ENCODE measurements at regions not wholly inside any gene's neighbourhood (a gene's known extent, or its start where the extent isn't known, plus 50 kb on each side); places are given as distances from the start of the nearest gene placed in this dataset.

DNA sequence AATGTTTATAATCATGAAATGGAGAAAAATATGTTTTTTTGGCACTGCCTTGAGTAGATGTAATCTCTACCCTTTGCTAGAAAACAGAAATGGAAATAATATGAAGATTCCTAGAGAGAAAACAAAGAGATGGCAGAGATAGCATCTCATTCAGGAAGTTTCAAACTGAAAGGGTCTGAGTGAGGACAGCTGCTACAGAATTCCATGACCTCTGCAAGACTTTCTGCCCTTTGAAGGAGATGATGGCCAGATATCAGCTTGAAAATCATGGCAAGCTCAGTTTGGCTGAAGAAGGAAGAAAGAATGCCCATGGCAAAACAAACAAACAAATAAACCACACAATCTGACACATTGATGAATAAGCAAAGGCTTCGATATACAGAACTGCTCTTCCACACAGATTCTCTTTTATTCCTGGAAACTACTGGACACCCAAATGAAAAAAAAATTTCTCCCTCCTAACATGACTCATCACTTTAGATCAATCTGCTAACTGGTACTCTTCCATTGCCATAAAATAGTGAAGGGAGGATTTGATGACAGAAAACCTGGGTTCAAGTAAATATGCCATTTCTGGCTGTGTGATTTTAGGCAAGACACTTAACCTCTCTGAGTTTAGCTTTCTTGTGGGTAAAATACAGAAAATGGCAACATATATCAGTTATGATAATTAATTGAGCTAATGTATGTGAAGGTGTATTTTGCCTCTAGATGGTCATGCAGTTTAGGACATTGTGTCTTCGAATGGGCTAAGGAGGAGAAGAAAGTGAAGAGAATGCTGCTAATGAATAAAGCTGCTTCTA, 105.9 kb upstream of the SPACA1 start:
- no peak overlapping the region for H3K4me3 ChIP-seq
- FAIRE-seq (no peak), DNase-seq (no peak), ATAC-seq (no peak)
- H3K4me1 ChIP-seq, result no peaks in the 10 kb centered on the region
- intact Hi-C loops (cut with DNase I), result no loop called here
- no peaks in the 10 kb centered on the region for H3K36me3 ChIP-seq
- H3K9me3 ChIP-seq, result no peaks in the 10 kb centered on the region
- WGBS, 2 donors, result 48 to 56% methylated on average over 2 of the region's 2 CpGs
- H3K27me3 ChIP-seq, result no peaks in the 10 kb centered on the region
- no peak overlapping the region for H3K27ac ChIP-seq
- TF ChIP-seq, protein P1, sequence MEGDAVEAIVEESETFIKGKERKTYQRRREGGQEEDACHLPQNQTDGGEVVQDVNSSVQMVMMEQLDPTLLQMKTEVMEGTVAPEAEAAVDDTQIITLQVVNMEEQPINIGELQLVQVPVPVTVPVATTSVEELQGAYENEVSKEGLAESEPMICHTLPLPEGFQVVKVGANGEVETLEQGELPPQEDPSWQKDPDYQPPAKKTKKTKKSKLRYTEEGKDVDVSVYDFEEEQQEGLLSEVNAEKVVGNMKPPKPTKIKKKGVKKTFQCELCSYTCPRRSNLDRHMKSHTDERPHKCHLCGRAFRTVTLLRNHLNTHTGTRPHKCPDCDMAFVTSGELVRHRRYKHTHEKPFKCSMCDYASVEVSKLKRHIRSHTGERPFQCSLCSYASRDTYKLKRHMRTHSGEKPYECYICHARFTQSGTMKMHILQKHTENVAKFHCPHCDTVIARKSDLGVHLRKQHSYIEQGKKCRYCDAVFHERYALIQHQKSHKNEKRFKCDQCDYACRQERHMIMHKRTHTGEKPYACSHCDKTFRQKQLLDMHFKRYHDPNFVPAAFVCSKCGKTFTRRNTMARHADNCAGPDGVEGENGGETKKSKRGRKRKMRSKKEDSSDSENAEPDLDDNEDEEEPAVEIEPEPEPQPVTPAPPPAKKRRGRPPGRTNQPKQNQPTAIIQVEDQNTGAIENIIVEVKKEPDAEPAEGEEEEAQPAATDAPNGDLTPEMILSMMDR (IDR thresholded peaks at IDR 0.05), result no peak

DNA sequence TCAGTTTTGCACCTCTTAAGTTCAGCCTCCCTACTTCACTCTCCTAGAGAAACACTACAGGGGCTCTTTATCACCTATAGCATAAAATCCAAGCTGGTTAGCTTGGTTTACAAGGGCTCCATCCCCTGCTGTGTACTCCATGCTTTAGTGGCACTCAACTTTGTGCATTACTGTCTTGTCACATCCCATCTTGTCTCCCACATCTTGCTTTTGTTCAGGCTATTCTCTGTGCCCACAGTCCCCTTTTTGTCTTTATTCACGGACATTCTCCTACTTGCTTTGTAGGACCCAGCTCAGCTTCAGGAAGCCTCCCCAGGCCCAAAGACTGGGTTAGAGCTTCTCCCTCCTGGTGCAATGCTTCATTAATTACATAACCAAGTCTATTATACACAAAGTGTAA, 107.9 kb upstream of the SPACA1 start:
- no peak for ATAC-seq
- Histone ChIP-seq H3K9me3 (no peaks in the 10 kb centered on the region), H3K4me1 (no peaks in the 10 kb centered on the region), H3K27me3 (no peaks in the 10 kb centered on the region), H3K36me3 (no peaks in the 10 kb centered on the region), H3K4me3 (no peak overlapping the region), H3K27ac (no peak overlapping the region)
- no peak for FAIRE-seq
- WGBS, 2 donors, result 76 to 96% methylated on average over 1 of the region's 1 CpG
- DNase-seq, result no peak
- TF ChIP-seq, protein P1 (IDR thresholded peaks at IDR 0.05), result no peak
- intact Hi-C loops (cut with DNase I), result loop anchor here in 1 of 3 donors (10.0 kb wide), 1 partner anchor 935 kb away; no protein-coding TSS in a partner anchor

DNA sequence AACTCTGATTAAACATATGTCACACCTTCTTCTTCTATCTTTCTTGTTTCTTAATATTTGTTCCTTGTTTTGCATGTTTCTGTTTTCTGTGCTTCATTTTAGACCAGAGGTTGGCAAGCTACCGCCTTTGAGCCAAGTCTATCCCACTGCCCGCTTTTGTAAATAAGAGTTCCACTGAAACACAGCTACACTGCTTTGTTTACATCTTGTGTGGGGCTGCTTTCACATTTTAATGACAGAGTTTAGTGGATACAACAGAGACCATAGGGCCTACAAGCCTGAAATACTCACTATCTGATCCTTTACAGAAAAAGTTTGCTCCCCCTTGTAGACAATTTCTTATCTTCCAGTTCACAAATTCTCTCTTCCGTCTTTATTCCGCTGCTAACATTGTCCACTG, 109.4 kb upstream of the SPACA1 start:
- Histone ChIP-seq H3K4me3 (no peak overlapping the region), H3K36me3 (no peaks in the 10 kb centered on the region), H3K27me3 (no peaks in the 10 kb centered on the region), H3K27ac (no peak overlapping the region), H3K9me3 (no peaks in the 10 kb centered on the region), H3K4me1 (no peaks in the 10 kb centered on the region)
- intact Hi-C loops (cut with DNase I), result loop anchor here in 1 of 3 donors (10.0 kb wide), 1 partner anchor 937 kb away; no protein-coding TSS in a partner anchor
- 92% methylated on average over 4 of the region's 4 CpGs for WGBS, 2 donors
- TF ChIP-seq, protein P1 (IDR thresholded peaks at IDR 0.05), result no peak
- ATAC-seq (no peak), FAIRE-seq (no peak), DNase-seq (no peak)

DNA sequence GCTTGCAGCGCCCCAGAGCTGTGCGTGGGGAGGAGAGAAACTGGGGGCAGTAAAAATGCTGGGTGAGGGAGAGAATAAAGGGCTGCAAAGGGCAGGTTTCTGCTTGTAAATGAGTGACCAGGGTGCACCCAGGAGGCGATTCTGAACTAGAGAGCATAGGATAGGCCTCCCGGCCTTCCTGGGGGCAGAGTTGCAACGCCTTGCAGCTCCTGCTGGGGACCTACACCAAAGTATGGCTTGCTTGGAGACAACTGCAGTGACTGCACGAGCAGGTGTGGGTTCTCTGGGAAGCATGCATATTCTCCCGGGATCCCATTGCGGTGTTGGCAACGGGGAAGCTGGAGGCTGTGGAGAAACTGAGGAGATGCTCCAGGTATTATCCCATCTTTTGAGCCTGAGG, 111.6 kb upstream of the SPACA1 start:
- Histone ChIP-seq H3K4me3 (no peak overlapping the region), H3K9me3 (no peaks in the 10 kb centered on the region), H3K36me3 (no peaks in the 10 kb centered on the region), H3K27me3 (no peaks in the 10 kb centered on the region), H3K27ac (no peak overlapping the region), H3K4me1 (no peaks in the 10 kb centered on the region)
- TF ChIP-seq, protein P1 (IDR thresholded peaks at IDR 0.05), result no peak
- no peak for DNase-seq
- ATAC-seq, result no peak
- no peak for FAIRE-seq
- intact Hi-C loops (cut with DNase I), result loop anchor here in 1 of 3 donors (10.0 kb wide), 1 partner anchor 939 kb away; no protein-coding TSS in a partner anchor
- WGBS, 2 donors, result 68 to 71% methylated on average over 9 of the region's 9 CpGs

DNA sequence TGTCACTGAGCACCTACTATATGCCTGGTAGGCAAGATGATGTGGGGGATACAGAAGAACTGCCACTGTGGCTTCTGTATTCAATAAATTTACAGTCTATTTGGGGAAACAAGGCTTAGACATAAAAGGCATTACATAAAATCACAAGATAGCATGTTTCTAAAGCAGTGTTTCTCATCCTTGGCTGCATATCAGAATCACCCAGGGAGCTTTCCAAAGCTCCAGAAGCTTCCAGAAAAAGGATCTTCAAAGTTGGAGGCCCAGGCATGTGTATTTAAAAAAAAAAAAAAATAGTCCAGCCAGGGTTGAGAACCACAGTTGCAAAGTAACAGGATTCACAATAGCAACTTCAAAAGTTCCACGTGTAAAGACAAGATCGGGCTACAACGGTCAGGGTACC, 112.4 kb upstream of the SPACA1 start:
- H3K4me1 ChIP-seq, result no peaks in the 10 kb centered on the region
- no peak for DNase-seq
- no peaks in the 10 kb centered on the region for H3K36me3 ChIP-seq
- TF ChIP-seq, protein P1 (IDR thresholded peaks at IDR 0.05), result no peak
- no peak overlapping the region for H3K4me3 ChIP-seq
- H3K27ac ChIP-seq, result no peak overlapping the region
- no peak for FAIRE-seq
- no peak for ATAC-seq
- intact Hi-C loops (cut with DNase I), result loop anchor here in 1 of 3 donors (10.0 kb wide), 1 partner anchor 940 kb away; no protein-coding TSS in a partner anchor
- H3K27me3 ChIP-seq, result no peaks in the 10 kb centered on the region
- H3K9me3 ChIP-seq, result no peaks in the 10 kb centered on the region
- WGBS, 2 donors, result 76 to 88% methylated on average over 3 of the region's 3 CpGs
